ENCODE measurements at regions not wholly inside any gene's neighbourhood (a gene's known extent, or its start where the extent isn't known, plus 50 kb on each side); places are given as distances from the start of the nearest gene placed in this dataset.

GRCh38 chr12:75596406-75596805 lies 85.0 kb upstream of the KRR1 start:
- Histone ChIP-seq H3K4me3 (ENCODE audit: low read length, poor library complexity, severe bottlenecking) (no peak overlapping the region), H3K27me3 (ENCODE audit: insufficient read depth, low read length, poor library complexity, severe bottlenecking) (no peaks in the 10 kb centered on the region), H3K4me1 (ENCODE audit: insufficient read depth, low read length, poor library complexity, severe bottlenecking) (peaks cover 10% of the 10 kb centered on the region), H3K4me2 (ENCODE audit: low read depth, low read length, poor library complexity, severe bottlenecking) (no peak overlapping the region), H3K79me2 (ENCODE audit: insufficient read depth, low read length) (no peaks in the 10 kb centered on the region), H4K20me1 (ENCODE audit: insufficient read depth, low read length, poor library complexity, severe bottlenecking) (no peaks in the 10 kb centered on the region), H3F3A (ENCODE audit: low read depth) (no peaks in the 10 kb centered on the region), H3K9ac (ENCODE audit: low read depth, low read length, poor library complexity, severe bottlenecking) (no peak overlapping the region), H3K36me3 (ENCODE audit: insufficient read depth, low read length) (no peaks in the 10 kb centered on the region), H3K9me2 (replicated peaks; ENCODE audit: low read depth, low read length) (no peaks in the 10 kb centered on the region), H2AFZ (ENCODE audit: low read length) (no peak overlapping the region), H3K9me3 (ENCODE audit: insufficient read depth, low read depth, low read length) (no peaks in the 10 kb centered on the region)
- TF ChIP-seq EZH2phosphoT487 (IDR thresholded peaks at IDR 0.05; ENCODE audit: borderline replicate concordance), result no peak
- TF ChIP-seq, protein P1, sequence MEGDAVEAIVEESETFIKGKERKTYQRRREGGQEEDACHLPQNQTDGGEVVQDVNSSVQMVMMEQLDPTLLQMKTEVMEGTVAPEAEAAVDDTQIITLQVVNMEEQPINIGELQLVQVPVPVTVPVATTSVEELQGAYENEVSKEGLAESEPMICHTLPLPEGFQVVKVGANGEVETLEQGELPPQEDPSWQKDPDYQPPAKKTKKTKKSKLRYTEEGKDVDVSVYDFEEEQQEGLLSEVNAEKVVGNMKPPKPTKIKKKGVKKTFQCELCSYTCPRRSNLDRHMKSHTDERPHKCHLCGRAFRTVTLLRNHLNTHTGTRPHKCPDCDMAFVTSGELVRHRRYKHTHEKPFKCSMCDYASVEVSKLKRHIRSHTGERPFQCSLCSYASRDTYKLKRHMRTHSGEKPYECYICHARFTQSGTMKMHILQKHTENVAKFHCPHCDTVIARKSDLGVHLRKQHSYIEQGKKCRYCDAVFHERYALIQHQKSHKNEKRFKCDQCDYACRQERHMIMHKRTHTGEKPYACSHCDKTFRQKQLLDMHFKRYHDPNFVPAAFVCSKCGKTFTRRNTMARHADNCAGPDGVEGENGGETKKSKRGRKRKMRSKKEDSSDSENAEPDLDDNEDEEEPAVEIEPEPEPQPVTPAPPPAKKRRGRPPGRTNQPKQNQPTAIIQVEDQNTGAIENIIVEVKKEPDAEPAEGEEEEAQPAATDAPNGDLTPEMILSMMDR (conservative IDR thresholded peaks at IDR 0.05; ENCODE audit: low read length), result no peak

- H3K36me3 ChIP-seq (ENCODE audit: insufficient read depth, low read length), result no peaks in the 10 kb centered on the region
- no peak overlapping the region for H3K4me3 ChIP-seq (ENCODE audit: low read length, poor library complexity, severe bottlenecking)
- H3K4me2 ChIP-seq (ENCODE audit: low read depth, low read length, poor library complexity, severe bottlenecking), result no peak overlapping the region
- H3K4me1 ChIP-seq (ENCODE audit: insufficient read depth, low read length, poor library complexity, severe bottlenecking), result peaks cover 15% of the 10 kb centered on the region
- H2AFZ ChIP-seq (ENCODE audit: low read length), result no peak overlapping the region
- no peak overlapping the region for H3K9ac ChIP-seq (ENCODE audit: low read depth, low read length, poor library complexity, severe bottlenecking)
- H3F3A ChIP-seq (ENCODE audit: low read depth), result no peaks in the 10 kb centered on the region
- no peaks in the 10 kb centered on the region for H3K79me2 ChIP-seq (ENCODE audit: insufficient read depth, low read length)
- no peaks in the 10 kb centered on the region for H3K27me3 ChIP-seq (ENCODE audit: insufficient read depth, low read length, poor library complexity, severe bottlenecking)
- TF ChIP-seq, protein P1 (conservative IDR thresholded peaks at IDR 0.05; ENCODE audit: low read length), result no peak
- TF ChIP-seq EZH2phosphoT487 (IDR thresholded peaks at IDR 0.05; ENCODE audit: borderline replicate concordance), result no peak
- H4K20me1 ChIP-seq (ENCODE audit: insufficient read depth, low read length, poor library complexity, severe bottlenecking), result no peaks in the 10 kb centered on the region
- H3K9me2 ChIP-seq (replicated peaks; ENCODE audit: low read depth, low read length), result no peaks in the 10 kb centered on the region
- H3K9me3 ChIP-seq (ENCODE audit: insufficient read depth, low read depth, low read length), result no peaks in the 10 kb centered on the region
These were observed 81.4 kb upstream of the KRR1 start for GRCh38 chr12:75592638-75593335.

- no peaks in the 10 kb centered on the region for H3K9me2 ChIP-seq (replicated peaks; ENCODE audit: low read depth, low read length)
- H2AFZ ChIP-seq (ENCODE audit: low read length), result no peak overlapping the region
- no peaks in the 10 kb centered on the region for H3K27me3 ChIP-seq (ENCODE audit: insufficient read depth, low read length, poor library complexity, severe bottlenecking)
- H3K9ac ChIP-seq (ENCODE audit: low read depth, low read length, poor library complexity, severe bottlenecking), result no peak overlapping the region
- no peak overlapping the region for H3K4me2 ChIP-seq (ENCODE audit: low read depth, low read length, poor library complexity, severe bottlenecking)
- no peaks in the 10 kb centered on the region for H3F3A ChIP-seq (ENCODE audit: low read depth)
- no peaks in the 10 kb centered on the region for H3K36me3 ChIP-seq (ENCODE audit: insufficient read depth, low read length)
- no peaks in the 10 kb centered on the region for H4K20me1 ChIP-seq (ENCODE audit: insufficient read depth, low read length, poor library complexity, severe bottlenecking)
- TF ChIP-seq EZH2phosphoT487 (IDR thresholded peaks at IDR 0.05; ENCODE audit: borderline replicate concordance), result no peak
- TF ChIP-seq, protein P1 (conservative IDR thresholded peaks at IDR 0.05; ENCODE audit: low read length), result no peak
- H3K79me2 ChIP-seq (ENCODE audit: insufficient read depth, low read length), result no peaks in the 10 kb centered on the region
- no peaks in the 10 kb centered on the region for H3K9me3 ChIP-seq (ENCODE audit: insufficient read depth, low read depth, low read length)
- peaks cover 15% of the 10 kb centered on the region for H3K4me1 ChIP-seq (ENCODE audit: insufficient read depth, low read length, poor library complexity, severe bottlenecking)
- no peak overlapping the region for H3K4me3 ChIP-seq (ENCODE audit: low read length, poor library complexity, severe bottlenecking)
These were observed 80.7 kb upstream of the KRR1 start for GRCh38 chr12:75592086-75592485.

All from Loucy (cell line).